DOHH2 (cell line): ENCODE measurements at regions not wholly inside any gene's neighbourhood (a gene's known extent, or its start where the extent isn't known, plus 50 kb on each side); places are given as distances from the start of the nearest gene placed in this dataset.

Experiments
- H3F3A ChIP-seq: fragments of 200-600 bp; sonication (generic), shearing (Covaris generic); 2 replicates; pipeline ENCODE4 v1.6.0; 2016; ENCODE audit warnings: antibody characterized with exemption, mild to moderate bottlenecking; ENCODE audit not compliant: control insufficient read depth, insufficient read depth
- H3K27ac ChIP-seq: fragments of 200-600 bp; sonication (generic); 2 replicates; pipeline ENCODE4 v1.5.1; 2014; ENCODE audit warnings: low read depth, mild to moderate bottlenecking, low read length, moderate library complexity
- H3K27me3 ChIP-seq: fragments of 200-600 bp; sonication (generic); 2 replicates; pipeline ENCODE4 v1.6.1; 2014; ENCODE audit warnings: mild to moderate bottlenecking, low read length, mixed read lengths; ENCODE audit not compliant: control insufficient read depth
- H3K36me3 ChIP-seq: fragments of 200-600 bp; sonication (generic); 2 replicates; pipeline ENCODE4 v1.6.1; 2014; ENCODE audit warnings: mild to moderate bottlenecking, low read length, moderate library complexity, mixed read lengths; ENCODE audit not compliant: control insufficient read depth
- H3K4me1 ChIP-seq: fragments of 200-600 bp; sonication (generic); 2 replicates; pipeline ENCODE4 v1.6.1; 2014; ENCODE audit warnings: mild to moderate bottlenecking, low read length, mixed read lengths; ENCODE audit not compliant: control insufficient read depth
- H3K4me2 ChIP-seq: fragments of 200-600 bp; sonication (generic); 2 replicates; pipeline ENCODE4 v1.6.0; 2014; ENCODE audit warnings: mild to moderate bottlenecking, low read length, moderate library complexity
- H3K4me3 ChIP-seq: fragments of 200-600 bp; sonication (generic); 2 replicates; pipeline ENCODE4 v1.5.1; 2014; ENCODE audit warnings: mild to moderate bottlenecking, low read length, mixed read lengths
- H3K79me2 ChIP-seq: fragments of 200-600 bp; sonication (generic); 2 replicates; pipeline ENCODE4 v1.6.1; 2014; ENCODE audit warnings: mild to moderate bottlenecking, low read length, mixed read lengths; ENCODE audit not compliant: control insufficient read depth
- H3K9me2 ChIP-seq: fragments of 200-600 bp; sonication (generic); replicated peaks from 2 replicates; pipeline ENCODE4 v1.6.1; 2014; ENCODE audit warnings: mild to moderate bottlenecking, low read length, mixed read lengths; ENCODE audit not compliant: control insufficient read depth
- H3K9me3 ChIP-seq: fragments of 200-600 bp; sonication (generic); 2 replicates; pipeline ENCODE4 v1.6.1; 2014; ENCODE audit warnings: antibody characterized with exemption, low read length, mixed read lengths; ENCODE audit not compliant: control insufficient read depth, insufficient read depth
- H4K20me1 ChIP-seq: fragments of 200-600 bp; sonication (generic); 2 replicates; pipeline ENCODE4 v1.6.0; 2014; ENCODE audit warnings: low read depth, mild to moderate bottlenecking, antibody characterized with exemption, low read length, moderate library complexity; ENCODE audit not compliant: control insufficient read depth, insufficient read depth
- EZH2phosphoT487 ChIP-seq: fragments of 200-600 bp; sonication (generic); IDR thresholded peaks from 2 replicates; pipeline ENCODE4 v1.6.1; 2017; ENCODE audit warnings: borderline replicate concordance, mild to moderate bottlenecking, antibody characterized with exemption, low read length, moderate library complexity, mixed read lengths
- TF ChIP-seq, protein P1 (sequence below): fragments of 200-600 bp; sonication (generic); IDR thresholded peaks from one replicate; pipeline ENCODE4 v1.5.1; 2014; ENCODE audit warnings: antibody characterized with exemption, mild to moderate bottlenecking, low read depth, low read length; ENCODE audit not compliant: poor library complexity, severe bottlenecking

DNA sequence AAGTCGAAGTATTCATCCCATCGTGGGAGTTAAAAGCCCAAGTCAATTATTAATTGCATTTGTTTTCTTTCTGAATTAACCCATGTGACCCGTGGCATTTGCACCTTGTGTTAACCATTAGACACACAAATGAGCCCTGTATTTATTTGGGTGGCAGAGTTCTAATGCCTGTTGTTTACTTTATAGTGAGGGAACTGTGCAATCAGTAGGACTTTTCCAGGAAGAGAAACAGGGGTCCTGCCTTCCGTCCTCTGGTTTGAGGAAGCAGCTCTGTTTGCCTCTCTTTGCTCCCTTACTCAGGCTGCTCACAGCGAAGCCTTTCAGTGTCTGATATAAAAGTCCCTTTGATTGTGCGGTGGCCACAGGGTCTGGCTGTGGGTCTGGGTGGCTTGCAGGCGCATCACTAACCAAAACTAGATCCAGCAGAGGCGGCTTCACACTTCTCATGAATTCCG, 263.6 kb downstream of the PTTG2 start:
- Histone ChIP-seq H3K4me1 (no peaks in the 10 kb centered on the region), H3K79me2 (no peaks in the 10 kb centered on the region), H3K36me3 (no peaks in the 10 kb centered on the region), H3F3A (no peaks in the 10 kb centered on the region), H3K4me3 (no peak overlapping the region), H3K27ac (no peak overlapping the region), H3K9me3 (no peaks in the 10 kb centered on the region), H3K27me3 (no peaks in the 10 kb centered on the region), H3K4me2 (no peak overlapping the region), H4K20me1 (no peaks in the 10 kb centered on the region), H3K9me2 (no peaks in the 10 kb centered on the region)
- TF ChIP-seq, protein P1, sequence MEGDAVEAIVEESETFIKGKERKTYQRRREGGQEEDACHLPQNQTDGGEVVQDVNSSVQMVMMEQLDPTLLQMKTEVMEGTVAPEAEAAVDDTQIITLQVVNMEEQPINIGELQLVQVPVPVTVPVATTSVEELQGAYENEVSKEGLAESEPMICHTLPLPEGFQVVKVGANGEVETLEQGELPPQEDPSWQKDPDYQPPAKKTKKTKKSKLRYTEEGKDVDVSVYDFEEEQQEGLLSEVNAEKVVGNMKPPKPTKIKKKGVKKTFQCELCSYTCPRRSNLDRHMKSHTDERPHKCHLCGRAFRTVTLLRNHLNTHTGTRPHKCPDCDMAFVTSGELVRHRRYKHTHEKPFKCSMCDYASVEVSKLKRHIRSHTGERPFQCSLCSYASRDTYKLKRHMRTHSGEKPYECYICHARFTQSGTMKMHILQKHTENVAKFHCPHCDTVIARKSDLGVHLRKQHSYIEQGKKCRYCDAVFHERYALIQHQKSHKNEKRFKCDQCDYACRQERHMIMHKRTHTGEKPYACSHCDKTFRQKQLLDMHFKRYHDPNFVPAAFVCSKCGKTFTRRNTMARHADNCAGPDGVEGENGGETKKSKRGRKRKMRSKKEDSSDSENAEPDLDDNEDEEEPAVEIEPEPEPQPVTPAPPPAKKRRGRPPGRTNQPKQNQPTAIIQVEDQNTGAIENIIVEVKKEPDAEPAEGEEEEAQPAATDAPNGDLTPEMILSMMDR: no peak
- TF ChIP-seq EZH2phosphoT487: no peak

DNA sequence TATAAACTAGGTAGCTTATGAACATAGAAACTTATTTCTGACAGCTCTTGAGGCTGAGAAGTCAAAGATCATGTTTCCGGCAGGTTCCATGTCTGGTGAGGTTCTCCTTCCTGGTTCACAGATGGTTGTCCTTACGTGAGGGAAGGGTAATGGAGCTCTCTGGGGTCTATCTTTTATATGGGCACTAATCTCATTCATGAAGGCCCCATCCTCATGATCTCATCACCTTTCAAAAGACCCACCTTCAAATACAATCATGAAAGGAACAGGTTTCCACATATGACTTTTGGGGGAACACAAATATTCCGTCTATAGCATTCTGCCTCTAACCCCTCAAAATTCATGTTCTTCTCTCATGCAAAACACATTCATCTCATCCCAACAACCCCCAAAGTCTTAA, 264.7 kb downstream of the PTTG2 start:
- H3F3A ChIP-seq: no peaks in the 10 kb centered on the region
- TF ChIP-seq, protein P1: no peak
- TF ChIP-seq EZH2phosphoT487: no peak

DNA sequence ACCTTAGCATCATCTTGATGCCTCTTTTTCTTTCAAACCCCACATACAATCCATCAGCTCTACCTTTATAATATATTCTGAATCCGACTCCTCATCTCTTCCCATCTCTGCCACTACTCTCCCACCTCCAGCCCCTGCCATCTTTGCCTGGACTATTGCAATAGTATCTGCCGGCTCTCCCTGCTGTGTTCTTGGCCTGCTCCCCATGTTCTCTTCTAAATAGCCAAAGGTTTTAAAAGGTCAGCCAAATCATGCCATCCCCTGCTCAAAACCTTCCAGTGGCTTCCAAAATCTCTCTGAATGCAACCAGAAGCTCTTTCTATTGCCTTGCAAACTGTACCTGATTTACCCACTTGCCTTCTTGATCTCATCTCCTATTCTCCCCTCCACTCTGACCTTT, 266.0 kb downstream of the PTTG2 start:
- H3K9me2 ChIP-seq: no peaks in the 10 kb centered on the region
- H4K20me1 ChIP-seq: no peaks in the 10 kb centered on the region
- H3K4me2 ChIP-seq: no peak overlapping the region
- peaks cover 5% of the 10 kb centered on the region for H3K27me3 ChIP-seq
- H3K4me3 ChIP-seq: no peak overlapping the region
- H3K9me3 ChIP-seq: no peaks in the 10 kb centered on the region
- no peaks in the 10 kb centered on the region for H3K4me1 ChIP-seq
- H3K79me2 ChIP-seq: no peaks in the 10 kb centered on the region
- no peaks in the 10 kb centered on the region for H3K36me3 ChIP-seq
- no peaks in the 10 kb centered on the region for H3F3A ChIP-seq
- TF ChIP-seq, protein P1: no peak
- no peak for TF ChIP-seq EZH2phosphoT487
- no peak overlapping the region for H3K27ac ChIP-seq

More for the DNA sequence above, 264.7 kb downstream of the PTTG2 start:
- Histone ChIP-seq H3K27ac (no peak overlapping the region), H3K79me2 (no peaks in the 10 kb centered on the region), H4K20me1 (no peaks in the 10 kb centered on the region), H3K9me3 (no peaks in the 10 kb centered on the region), H3K36me3 (no peaks in the 10 kb centered on the region), H3K4me1 (no peaks in the 10 kb centered on the region), H3K4me2 (no peak overlapping the region), H3K27me3 (peaks cover 5% of the 10 kb centered on the region), H3K9me2 (no peaks in the 10 kb centered on the region), H3K4me3 (no peak overlapping the region)
